Endothelial cell of umbilical vein (primary cell): ENCODE measurements at regions not wholly inside any gene's neighbourhood (a gene's known extent, or its start where the extent isn't known, plus 50 kb on each side); places are given as distances from the start of the nearest gene placed in this dataset.

Source experiments
- BruUV-seq: library from RNA; stranded (reverse); fragments of 400-500 nt; replicated peaks from 2 replicates; lab custom pipeline; 2021; lab: Mats Ljungman, UMichigan
- CTCF ChIA-PET: fragments of 300-600, 350-600 bp; sonication (Branson Sonifier 250); formaldehyde crosslinking; loops from one replicate; lab custom pipeline; 2021; ENCODE audit warnings: antibody characterized with exemption, inconsistent platforms; lab: Charles Lee
- POLR2A ChIA-PET: fragments of 300-600, 350-600 bp; sonication (Branson Sonifier 250); formaldehyde crosslinking; loops from one replicate; lab custom pipeline; 2021; ENCODE audit warnings: antibody characterized with exemption, inconsistent platforms; lab: Charles Lee
- DNase-seq: peaks from one replicate; pipeline ENCODE4 v3.0.0-alpha.2; 2011; ENCODE audit warnings: low read depth, low spot score
- FAIRE-seq: peaks from 2 replicates; lab custom pipeline; 2011; peaks lifted over from hg19 to GRCh38; lab: Jason Lieb, UNC
- H2AFZ ChIP-seq: 2 replicates; pipeline ENCODE4 v1.6.0; 2012; ENCODE audit warnings: low read depth, low read length, control low read depth, inconsistent platforms
- H3K27ac ChIP-seq: 2 replicates; pipeline ENCODE4 v1.5.1; 2011; ENCODE audit warnings: low read depth, mild to moderate bottlenecking, control low read depth, low read length, moderate library complexity; ENCODE audit not compliant: insufficient read depth
- H3K27me3 ChIP-seq, 2 experiments: 2 replicates each; pipeline versions ENCODE4 v1.6.0 to v1.6.1; 2011; ENCODE audit warnings: low read length in 2 of 2, mixed read lengths in 1 of 2; ENCODE audit not compliant: control insufficient read depth in 2 of 2, insufficient read depth in 2 of 2
- H3K36me3 ChIP-seq, 2 experiments: 2 replicates in 1 of 2; 3 replicates in 1 of 2; pipeline ENCODE4 v1.5.1; 2011; ENCODE audit warnings: low read length in 2 of 2, mild to moderate bottlenecking in 1 of 2, moderate library complexity in 1 of 2; ENCODE audit not compliant: control insufficient read depth in 2 of 2, insufficient read depth in 2 of 2; ENCODE audit errors: extremely low read depth in 1 of 2
- H3K4me1 ChIP-seq: 3 replicates; pipeline ENCODE4 v1.5.1; 2011; ENCODE audit warnings: mild to moderate bottlenecking, low read length; ENCODE audit not compliant: control insufficient read depth, insufficient read depth; ENCODE audit errors: extremely low read depth
- H3K4me2 ChIP-seq: 2 replicates; pipeline ENCODE4 v1.6.1; 2011; ENCODE audit warnings: low read length, control low read depth, mixed read lengths; ENCODE audit not compliant: insufficient read depth
- H3K4me3 ChIP-seq, 3 experiments: fragments of 200-600 bp in 1 of 3; sonication (generic), shearing (Covaris generic) in 1 of 3; replicated peaks in 1 of 3; 2 replicates each; pipeline ENCODE4 v1.5.1; 2011 to 2016; ENCODE audit warnings: control low read depth in 3 of 3, low read length in 3 of 3, mild to moderate bottlenecking in 2 of 3, inconsistent platforms in 1 of 3, low read depth in 1 of 3, moderate library complexity in 1 of 3; ENCODE audit not compliant: insufficient read depth in 1 of 3
- H3K79me2 ChIP-seq: 2 replicates; pipeline ENCODE4 v1.6.0; 2012; ENCODE audit warnings: low read length, inconsistent platforms; ENCODE audit not compliant: control insufficient read depth, insufficient read depth
- H3K9ac ChIP-seq: replicated peaks from 2 replicates; pipeline ENCODE3; 2011; ENCODE audit warnings: low read length, control low read depth; ENCODE audit not compliant: insufficient read depth; ENCODE audit errors: extremely low read depth
- H3K9me1 ChIP-seq: replicated peaks from 3 replicates; pipeline ENCODE4 v1.6.0; 2011; ENCODE audit warnings: mild to moderate bottlenecking, low read length; ENCODE audit not compliant: control insufficient read depth, insufficient read depth; ENCODE audit errors: extremely low read depth
- H3K9me3 ChIP-seq: replicated peaks from 2 replicates; pipeline ENCODE4 v1.5.1; 2012; ENCODE audit warnings: low read length, inconsistent platforms; ENCODE audit not compliant: control insufficient read depth, insufficient read depth
- H4K20me1 ChIP-seq: replicated peaks from 2 replicates; pipeline ENCODE3; 2011; ENCODE audit warnings: mild to moderate bottlenecking, low read length; ENCODE audit not compliant: control insufficient read depth, insufficient read depth; ENCODE audit errors: extremely low read depth
- CTCF ChIP-seq, 2 donors: IDR thresholded peaks; 1 replicate in 1 of 2; 2 replicates in 1 of 2; pipeline ENCODE4 v1.5.1; 2011; ENCODE audit warnings: low read length in 2 of 2, mild to moderate bottlenecking in 2 of 2, moderate library complexity in 2 of 2, control low read depth in 1 of 2, inconsistent platforms in 1 of 2, low read depth in 1 of 2; ENCODE audit not compliant: insufficient read depth in 1 of 2; ENCODE audit errors: extremely low read depth in 1 of 2
- EZH2 ChIP-seq: IDR thresholded peaks from 2 replicates; pipeline ENCODE4 v1.6.1; 2012; ENCODE audit warnings: borderline replicate concordance, low read depth, mild to moderate bottlenecking, moderate library complexity, low read length, inconsistent platforms; ENCODE audit not compliant: severe bottlenecking
- FOS ChIP-seq: IDR thresholded peaks from 2 replicates; pipeline ENCODE4 v1.6.1; 2011; ENCODE audit warnings: mild to moderate bottlenecking, low read length, moderate library complexity, borderline replicate concordance; ENCODE audit not compliant: insufficient read depth
- GATA2 ChIP-seq: IDR thresholded peaks from 2 replicates; pipeline ENCODE4 v1.7.0; 2011; ENCODE audit warnings: low read depth, mild to moderate bottlenecking, moderate library complexity, mixed read lengths, low read length; ENCODE audit not compliant: insufficient read length, insufficient read depth
- JUN ChIP-seq: IDR thresholded peaks from 2 replicates; pipeline ENCODE4 v1.6.1; 2011; ENCODE audit warnings: borderline replicate concordance, low read depth; ENCODE audit not compliant: insufficient read length, insufficient read depth
- MAX ChIP-seq: IDR thresholded peaks from 2 replicates; pipeline ENCODE4 v1.6.1; 2011; ENCODE audit not compliant: insufficient read depth, insufficient read length
- MYC ChIP-seq: IDR thresholded peaks from one replicate; pipeline ENCODE4 v1.6.1; 2011; ENCODE audit warnings: mild to moderate bottlenecking, low read depth, low read length
- POLR2A ChIP-seq: IDR thresholded peaks from 2 replicates; pipeline ENCODE4 v1.6.1; 2012; ENCODE audit warnings: low read depth, mild to moderate bottlenecking, control low read depth, low read length
- POLR2AphosphoS5 ChIP-seq: IDR thresholded peaks from 2 replicates; pipeline ENCODE4 v1.6.1; 2012; ENCODE audit warnings: low read depth, mild to moderate bottlenecking, control low read depth, low read length, moderate library complexity; ENCODE audit not compliant: insufficient read depth
- dilution Hi-C: fragments of 300-500 bp; cut with MboI; formaldehyde crosslinking; loops from one replicate; pipeline ENCODE4 v1.15.0; 2019; ENCODE audit warnings: low sequenced_read_pairs; ENCODE audit not compliant: extremely low pct_ligation_motif_present
- intact Hi-C: fragments of 100-400 bp; cut with micrococcal nuclease; formaldehyde crosslinking; loops from one replicate; pipeline ENCODE4 v1.10.0; 2022

- no peaks in the 10 kb centered on the region for H3K9me1 ChIP-seq
- H3K4me1 ChIP-seq = no peaks in the 10 kb centered on the region
- FAIRE-seq = no peak
- H2AFZ ChIP-seq = no peak overlapping the region
- intact Hi-C loops (no loop called here), dilution Hi-C loops (no loop called here)
- no peak for TF ChIP-seq CTCF (IDR thresholded peaks at IDR 0.05; ENCODE audit: extremely low read depth in 1 of 2, insufficient read depth in 1 of 2, low read depth in 1 of 2, low read length in 2 of 2)
- TF ChIP-seq EZH2 = no peak
- no peak for TF ChIP-seq POLR2A
- no peak for TF ChIP-seq POLR2AphosphoS5
- no peak for TF ChIP-seq MYC
- no peak for TF ChIP-seq FOS
- TF ChIP-seq MAX = no peak
- no peak for TF ChIP-seq JUN
- no peak for TF ChIP-seq GATA2
- no TSS peak for BruUV-seq
- no peak for DNase-seq
- H4K20me1 ChIP-seq = no peaks in the 10 kb centered on the region
- CTCF ChIA-PET = no interaction called here
- no peaks in the 10 kb centered on the region for H3K79me2 ChIP-seq
- no peak overlapping the region for H3K9ac ChIP-seq
- POLR2A ChIA-PET = no interaction called here
- no peak overlapping the region for H3K27ac ChIP-seq
- no peaks in the 10 kb centered on the region for H3K9me3 ChIP-seq
- no peaks in the 10 kb centered on the region for H3K36me3 ChIP-seq
- no peak overlapping the region for H3K4me2 ChIP-seq
- H3K27me3 ChIP-seq = no peaks in the 10 kb centered on the region
- no peak overlapping the region for H3K4me3 ChIP-seq
Measured at GRCh38 chr4:160869899-160870298, 1293.9 kb downstream of the FSTL5 start.
